H9 (cell line): ENCODE measurements at regions not wholly inside any gene's neighbourhood (a gene's known extent, or its start where the extent isn't known, plus 50 kb on each side); places are given as distances from the start of the nearest gene placed in this dataset.

Source experiments
- DNase-seq: peaks from one replicate; pipeline ENCODE4 v3.0.0-alpha.2; 2017
- H2AFZ ChIP-seq: one replicate; pipeline ENCODE4 v1.6.1; 2013; ENCODE audit warnings: mild to moderate bottlenecking, low read length, control low read depth, moderate library complexity
- H2AK5ac ChIP-seq: 2 replicates; pipeline ENCODE4 v1.6.1; 2013; ENCODE audit warnings: low read length, control low read depth, mixed read lengths; ENCODE audit not compliant: insufficient read length
- H2BK120ac ChIP-seq: one replicate; pipeline ENCODE4 v1.6.1; 2013; ENCODE audit warnings: low read depth, mild to moderate bottlenecking, low read length, control low read depth, inconsistent platforms; ENCODE audit not compliant: poor library complexity, severe bottlenecking
- H2BK12ac ChIP-seq: 2 replicates; pipeline ENCODE4 v1.6.1; 2013; ENCODE audit warnings: low read length, control low read depth, mixed read lengths, low read depth; ENCODE audit not compliant: insufficient read length
- H2BK15ac ChIP-seq: 2 replicates; pipeline ENCODE4 v1.6.1; 2013; ENCODE audit warnings: low read depth, low read length, control low read depth
- H2BK20ac ChIP-seq: one replicate; pipeline ENCODE4 v1.6.1; 2013; ENCODE audit warnings: low read depth, mild to moderate bottlenecking, low read length, control low read depth, inconsistent platforms; ENCODE audit not compliant: poor library complexity, severe bottlenecking
- H2BK5ac ChIP-seq: 2 replicates; pipeline ENCODE4 v1.6.1; 2013; ENCODE audit warnings: low read length, control low read depth, mixed read lengths; ENCODE audit not compliant: insufficient read length
- H3K14ac ChIP-seq: 2 replicates; pipeline ENCODE4 v1.6.1; 2013; ENCODE audit warnings: low read length, control low read depth; ENCODE audit not compliant: insufficient read depth
- H3K18ac ChIP-seq: 2 replicates; pipeline ENCODE4 v1.6.1; 2013; ENCODE audit warnings: low read depth, mild to moderate bottlenecking, mixed read lengths, low read length, control low read depth; ENCODE audit not compliant: insufficient read length
- H3K23ac ChIP-seq: 2 replicates; pipeline ENCODE4 v1.6.1; 2013; ENCODE audit warnings: low read length, control low read depth, mixed read lengths, low read depth; ENCODE audit not compliant: insufficient read length
- H3K23me2 ChIP-seq: 2 replicates; pipeline ENCODE4 v1.6.1; 2013; ENCODE audit warnings: low read depth, mild to moderate bottlenecking, mixed read lengths, low read length, control low read depth; ENCODE audit not compliant: insufficient read length, poor library complexity, severe bottlenecking
- H3K27ac ChIP-seq: 2 replicates; pipeline ENCODE4 v1.5.1; 2013; ENCODE audit warnings: low read length, control low read depth, mixed read lengths, low read depth; ENCODE audit not compliant: insufficient read length
- H3K27me3 ChIP-seq: 2 replicates; pipeline ENCODE4 v1.6.1; 2013; ENCODE audit warnings: low read length, control low read depth, inconsistent platforms; ENCODE audit not compliant: insufficient read depth
- H3K4ac ChIP-seq: 2 replicates; pipeline ENCODE4 v1.6.1; 2013; ENCODE audit warnings: low read depth, mild to moderate bottlenecking, control low read depth, inconsistent platforms, low read length, moderate library complexity
- H3K4me1 ChIP-seq: 2 replicates; pipeline ENCODE4 v1.6.1; 2013; ENCODE audit warnings: low read length, control low read depth, inconsistent platforms; ENCODE audit not compliant: insufficient read depth
- H3K4me2 ChIP-seq: 2 replicates; pipeline ENCODE4 v1.6.1; 2013; ENCODE audit warnings: low read length, control low read depth, mixed read lengths; ENCODE audit not compliant: insufficient read length, insufficient read depth
- H3K56ac ChIP-seq: 2 replicates; pipeline ENCODE4 v1.6.1; 2013; ENCODE audit warnings: low read depth, mild to moderate bottlenecking, mixed read lengths, low read length, control low read depth; ENCODE audit not compliant: insufficient read length
- H3K79me1 ChIP-seq: 2 replicates; pipeline ENCODE4 v1.6.1; 2013; ENCODE audit warnings: low read depth, mild to moderate bottlenecking, moderate library complexity, low read length, control low read depth, inconsistent platforms; ENCODE audit not compliant: insufficient read depth, poor library complexity, severe bottlenecking
- H3K79me2 ChIP-seq: 2 replicates; pipeline ENCODE4 v1.6.1; 2013; ENCODE audit warnings: low read length, control low read depth, inconsistent platforms; ENCODE audit not compliant: insufficient read depth
- H3K9ac ChIP-seq: 2 replicates; pipeline ENCODE4 v1.6.1; 2013; ENCODE audit warnings: low read length, control low read depth, mixed read lengths; ENCODE audit not compliant: insufficient read length; ENCODE audit errors: extremely low read depth
- H3K9me3 ChIP-seq: one replicate; pipeline ENCODE4 v1.6.1; 2013; ENCODE audit warnings: low read depth, low read length, inconsistent platforms; ENCODE audit not compliant: control insufficient read depth
- H3T11ph ChIP-seq: one replicate; pipeline ENCODE4 v1.6.1; 2013; ENCODE audit warnings: mild to moderate bottlenecking, low read length, control low read depth, inconsistent platforms
- H4K20me1 ChIP-seq: one replicate; pipeline ENCODE4 v1.6.1; 2013; ENCODE audit not compliant: control insufficient read depth, insufficient read length, insufficient read depth
- H4K5ac ChIP-seq: 2 replicates; pipeline ENCODE4 v1.6.1; 2013; ENCODE audit warnings: low read depth, mild to moderate bottlenecking, mixed read lengths, low read length, control low read depth; ENCODE audit not compliant: insufficient read length
- H4K8ac ChIP-seq: replicated peaks from 2 replicates; pipeline ENCODE4 v1.6.1; 2013; ENCODE audit warnings: low read length, control low read depth, mixed read lengths, low read depth; ENCODE audit not compliant: insufficient read length
- H4K91ac ChIP-seq: 2 replicates; pipeline ENCODE4 v1.6.1; 2013; ENCODE audit warnings: low read depth, mild to moderate bottlenecking, moderate library complexity, mixed read lengths, low read length, control low read depth; ENCODE audit not compliant: insufficient read length
- H3K27ac Mint-ChIP-seq, 3 experiments: 2 replicates in 2 of 3; 3 replicates in 1 of 3; pipeline ENCODE4 v1.8.0; 2020 to 2021; ENCODE audit warnings: mixed read lengths in 3 of 3, mild to moderate bottlenecking in 1 of 3, moderate library complexity in 1 of 3
- H3K27me3 Mint-ChIP-seq: 2 replicates; pipeline ENCODE4 v1.8.0; 2021; ENCODE audit warnings: low read depth, mild to moderate bottlenecking, moderate library complexity, mixed read lengths
- H3K36me3 Mint-ChIP-seq, 3 experiments: 2 replicates in 2 of 3; 3 replicates in 1 of 3; pipeline ENCODE4 v1.8.0; 2020 to 2021; ENCODE audit warnings: low read depth in 3 of 3, mixed read lengths in 3 of 3; ENCODE audit not compliant: insufficient read depth in 1 of 3
- H3K4me1 Mint-ChIP-seq, 2 experiments: 2 replicates each; pipeline ENCODE4 v1.8.0; 2020; ENCODE audit warnings: mixed read lengths in 2 of 2
- H3K4me3 Mint-ChIP-seq, 2 experiments: 2 replicates in 1 of 2; 3 replicates in 1 of 2; pipeline ENCODE4 v1.8.0; 2020 to 2021; ENCODE audit warnings: mild to moderate bottlenecking in 2 of 2, mixed read lengths in 2 of 2, moderate library complexity in 1 of 2
- H3K9me3 Mint-ChIP-seq, 2 experiments: 2 replicates in 1 of 2; 3 replicates in 1 of 2; pipeline ENCODE4 v1.8.0; 2020; ENCODE audit warnings: mild to moderate bottlenecking in 2 of 2, mixed read lengths in 2 of 2, moderate library complexity in 1 of 2
- TF ChIP-seq, protein P1 (sequence below): fragments of 200-600 bp; sonication (generic); conservative IDR thresholded peaks from 3 replicates; pipeline ENCODE4 v1.8.0; 2021; ENCODE audit warnings: antibody characterized with exemption, mild to moderate bottlenecking

- Histone ChIP-seq H3K4me1 (0 out of 2 replicates have a peak, but pooled peaks cover 4% of the 10 kb centered on the region), H4K5ac (no peak overlapping the region), H4K8ac (no peak overlapping the region), H3K56ac (no peak overlapping the region), H3K23me2 (no peaks in the 10 kb centered on the region), H2BK20ac (no peak overlapping the region), H3K27ac (no peak overlapping the region), H3T11ph (no peak overlapping the region), H3K23ac (no peak overlapping the region), H2BK120ac (no peak overlapping the region), H3K27me3 (no peaks in the 10 kb centered on the region), H4K91ac (no peak overlapping the region), H3K4me2 (no peak overlapping the region), H3K14ac (no peak overlapping the region), H2AFZ (no peak overlapping the region), H3K79me1 (no peaks in the 10 kb centered on the region), H3K18ac (no peak overlapping the region), H2BK5ac (no peak overlapping the region), H3K4ac (no peak overlapping the region), H2BK12ac (no peak overlapping the region), H2AK5ac (no peak overlapping the region), H2BK15ac (no peak overlapping the region), H4K20me1 (no peaks in the 10 kb centered on the region), H3K9ac (no peak overlapping the region), H3K9me3 (no peaks in the 10 kb centered on the region), H3K79me2 (no peaks in the 10 kb centered on the region)
- Mint-ChIP-seq H3K27ac (no peak overlapping the region), H3K4me1 (peaks cover 0 to 9% of the 10 kb centered on the region in 2 experiments), H3K4me3 (no peak overlapping the region), H3K27me3 (peaks cover 2% of the 10 kb centered on the region; the same call in 1 of the 2 replicates), H3K9me3 (no peaks in the 10 kb centered on the region; a peak in 1 of 5 replicates), H3K36me3 (no peaks in the 10 kb centered on the region)
- no peak for DNase-seq
- TF ChIP-seq, protein P1, sequence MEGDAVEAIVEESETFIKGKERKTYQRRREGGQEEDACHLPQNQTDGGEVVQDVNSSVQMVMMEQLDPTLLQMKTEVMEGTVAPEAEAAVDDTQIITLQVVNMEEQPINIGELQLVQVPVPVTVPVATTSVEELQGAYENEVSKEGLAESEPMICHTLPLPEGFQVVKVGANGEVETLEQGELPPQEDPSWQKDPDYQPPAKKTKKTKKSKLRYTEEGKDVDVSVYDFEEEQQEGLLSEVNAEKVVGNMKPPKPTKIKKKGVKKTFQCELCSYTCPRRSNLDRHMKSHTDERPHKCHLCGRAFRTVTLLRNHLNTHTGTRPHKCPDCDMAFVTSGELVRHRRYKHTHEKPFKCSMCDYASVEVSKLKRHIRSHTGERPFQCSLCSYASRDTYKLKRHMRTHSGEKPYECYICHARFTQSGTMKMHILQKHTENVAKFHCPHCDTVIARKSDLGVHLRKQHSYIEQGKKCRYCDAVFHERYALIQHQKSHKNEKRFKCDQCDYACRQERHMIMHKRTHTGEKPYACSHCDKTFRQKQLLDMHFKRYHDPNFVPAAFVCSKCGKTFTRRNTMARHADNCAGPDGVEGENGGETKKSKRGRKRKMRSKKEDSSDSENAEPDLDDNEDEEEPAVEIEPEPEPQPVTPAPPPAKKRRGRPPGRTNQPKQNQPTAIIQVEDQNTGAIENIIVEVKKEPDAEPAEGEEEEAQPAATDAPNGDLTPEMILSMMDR: peak; percentile 47; the same call in 2 of the 3 replicates
These were observed 83.9 kb upstream of the AFDN start for GRCh38 chr6:167742719-167743303.
